Ovary (tissue), 7 donors: ENCODE measurements at regions not wholly inside any gene's neighbourhood (a gene's known extent, or its start where the extent isn't known, plus 50 kb on each side); places are given as distances from the start of the nearest gene placed in this dataset.

Experiments
- DNase-seq, 5 donors: peaks; one replicate each; pipeline ENCODE4 v3.0.0-alpha.2; 2019 to 2020
- H3K27ac ChIP-seq, 2 donors: fragments of 200-600 bp; one replicate each; pipeline versions ENCODE4 v1.5.1 to v1.8.0; 2019 to 2022
- H3K27me3 ChIP-seq: fragments of 200-600 bp; one replicate; pipeline ENCODE4 v1.8.0; 2022
- H3K36me3 ChIP-seq: fragments of 200-600 bp; sonication (generic); one replicate; pipeline ENCODE4 v1.5.1; 2019
- H3K4me1 ChIP-seq: one replicate; pipeline ENCODE4 v1.8.1; 2013; ENCODE audit warnings: mild to moderate bottlenecking, moderate library complexity; ENCODE audit not compliant: insufficient read depth
- H3K4me3 ChIP-seq: fragments of 200-600 bp; sonication (generic); one replicate; pipeline ENCODE4 v1.5.1; 2017
- H3K9me3 ChIP-seq, 2 donors: fragments of 200-600 bp in 1 of 2; sonication (generic) in 1 of 2; one replicate each; pipeline versions ENCODE4 v1.5.1 to v1.8.1; 2013 to 2019; ENCODE audit warnings: mild to moderate bottlenecking in 1 of 2, moderate library complexity in 1 of 2
- EP300 ChIP-seq: sonication (generic); formaldehyde crosslinking; IDR thresholded peaks from one replicate; pipeline ENCODE4 v1.6.1; 2017; ENCODE audit warnings: antibody characterized with exemption
- POLR2A ChIP-seq: fragments of 450-650 bp; IDR thresholded peaks from one replicate; pipeline ENCODE4 v1.6.1; 2017; ENCODE audit warnings: antibody characterized with exemption, mild to moderate bottlenecking, moderate library complexity
- WGBS, 3 donors: extraction: QIAGEN DNeasy Blood & Tissue Kit in 1 of 3; methylation state at CpG; one replicate each; pipeline versions ENCODE4 v1.1.5 to v1.1.7; 2013 to 2017; 5-methylcytosine and 5-hydroxymethylcytosine counted together
- intact Hi-C, 4 donors: fragments of 100-400 bp; cut with DNase I; formaldehyde crosslinking; loops; one replicate each; pipeline versions ENCODE4 v1.11.0 to v1.15.1; 2022 to 2023
- TF ChIP-seq, protein P1 (sequence below), 3 donors: fragments of 450-650 bp in 2 of 3; fragments of 200-600 bp in 1 of 3; IDR thresholded peaks; one replicate each; pipeline versions ENCODE4 v1.5.1 to v1.8.0; 2016 to 2022; ENCODE audit warnings: antibody characterized with exemption in 3 of 3, mild to moderate bottlenecking in 1 of 3
- donor health status: DM: no; HTN: no; CAD: no; lungs with moderate emphysema.
- donor health status: DM: no; HTN: no; CAD: no.
- donor health status: Bipolar disorder and iron deficiency.
- donor health status: DM: no; HTN: no; CAD: no.
- donor health status: DM: yes; HTN: yes; CAD: no.

DNA sequence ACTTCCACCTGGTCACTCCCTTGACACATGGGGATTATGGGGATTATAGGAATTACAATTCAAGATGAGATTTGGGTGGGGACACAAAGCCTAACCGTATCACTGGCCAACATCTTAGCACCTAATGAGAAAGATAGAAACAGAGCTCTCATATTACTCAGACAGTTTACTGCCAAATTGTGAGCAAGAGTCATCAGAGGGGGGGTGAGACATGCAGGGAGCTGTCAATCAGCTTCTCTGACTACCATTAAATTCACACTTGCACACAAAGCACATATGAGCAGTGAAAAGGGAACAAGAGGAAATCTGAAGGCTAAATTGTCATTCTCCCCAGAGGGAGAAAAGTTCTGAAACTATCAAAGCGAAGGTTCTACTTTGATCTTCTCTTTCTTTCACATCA lies 78.1 kb upstream of the GRIN2B start:
- TF ChIP-seq EP300 (no peak), POLR2A (no peak)
- TF ChIP-seq, protein P1, sequence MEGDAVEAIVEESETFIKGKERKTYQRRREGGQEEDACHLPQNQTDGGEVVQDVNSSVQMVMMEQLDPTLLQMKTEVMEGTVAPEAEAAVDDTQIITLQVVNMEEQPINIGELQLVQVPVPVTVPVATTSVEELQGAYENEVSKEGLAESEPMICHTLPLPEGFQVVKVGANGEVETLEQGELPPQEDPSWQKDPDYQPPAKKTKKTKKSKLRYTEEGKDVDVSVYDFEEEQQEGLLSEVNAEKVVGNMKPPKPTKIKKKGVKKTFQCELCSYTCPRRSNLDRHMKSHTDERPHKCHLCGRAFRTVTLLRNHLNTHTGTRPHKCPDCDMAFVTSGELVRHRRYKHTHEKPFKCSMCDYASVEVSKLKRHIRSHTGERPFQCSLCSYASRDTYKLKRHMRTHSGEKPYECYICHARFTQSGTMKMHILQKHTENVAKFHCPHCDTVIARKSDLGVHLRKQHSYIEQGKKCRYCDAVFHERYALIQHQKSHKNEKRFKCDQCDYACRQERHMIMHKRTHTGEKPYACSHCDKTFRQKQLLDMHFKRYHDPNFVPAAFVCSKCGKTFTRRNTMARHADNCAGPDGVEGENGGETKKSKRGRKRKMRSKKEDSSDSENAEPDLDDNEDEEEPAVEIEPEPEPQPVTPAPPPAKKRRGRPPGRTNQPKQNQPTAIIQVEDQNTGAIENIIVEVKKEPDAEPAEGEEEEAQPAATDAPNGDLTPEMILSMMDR (IDR thresholded peaks at IDR 0.05), result no peak
- Histone ChIP-seq H3K4me1 (no peaks in the 10 kb centered on the region), H3K36me3 (no peaks in the 10 kb centered on the region), H3K4me3 (no peak overlapping the region), H3K27ac (no peak overlapping the region), H3K27me3 (no peaks in the 10 kb centered on the region), H3K9me3 (no peaks in the 10 kb centered on the region)
- no peak for DNase-seq
- 71 to 79% (median 78%) methylated on average over 2 of the region's 2 CpGs for WGBS, 3 donors
- intact Hi-C loops, result no loop called here

DNA sequence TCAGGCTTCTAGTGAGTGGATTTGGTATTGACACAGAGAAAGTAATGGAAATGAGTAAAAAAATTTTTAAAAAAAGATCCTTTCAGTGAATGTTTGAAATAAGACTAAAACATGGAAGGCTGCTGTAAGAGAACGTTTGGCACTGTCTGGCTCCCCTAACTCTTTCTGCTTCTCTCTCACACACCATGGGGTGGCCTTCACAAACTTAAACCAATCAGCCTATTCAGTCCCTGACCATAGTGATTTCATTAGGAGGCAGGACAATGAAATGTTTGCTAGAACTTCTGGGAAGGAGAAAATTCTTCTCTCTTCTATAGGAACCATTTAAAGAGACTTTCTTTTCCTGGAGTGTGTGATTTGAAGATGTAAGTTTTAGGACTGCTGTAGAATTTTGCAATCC lies 84.2 kb upstream of the GRIN2B start:
- intact Hi-C loops, result no loop called here
- Histone ChIP-seq H3K27ac (no peak overlapping the region), H3K4me3 (no peak overlapping the region), H3K9me3 (peaks cover 0 to 5% of the 10 kb centered on the region in 2 donors), H3K36me3 (no peaks in the 10 kb centered on the region), H3K27me3 (no peaks in the 10 kb centered on the region), H3K4me1 (no peaks in the 10 kb centered on the region)
- WGBS, 3 donors, result 24 to 49% (median 24%) methylated on average over 1 of the region's 1 CpG
- TF ChIP-seq POLR2A (no peak), EP300 (no peak)
- TF ChIP-seq, protein P1 (IDR thresholded peaks at IDR 0.05), result no peak
- no peak for DNase-seq

DNA sequence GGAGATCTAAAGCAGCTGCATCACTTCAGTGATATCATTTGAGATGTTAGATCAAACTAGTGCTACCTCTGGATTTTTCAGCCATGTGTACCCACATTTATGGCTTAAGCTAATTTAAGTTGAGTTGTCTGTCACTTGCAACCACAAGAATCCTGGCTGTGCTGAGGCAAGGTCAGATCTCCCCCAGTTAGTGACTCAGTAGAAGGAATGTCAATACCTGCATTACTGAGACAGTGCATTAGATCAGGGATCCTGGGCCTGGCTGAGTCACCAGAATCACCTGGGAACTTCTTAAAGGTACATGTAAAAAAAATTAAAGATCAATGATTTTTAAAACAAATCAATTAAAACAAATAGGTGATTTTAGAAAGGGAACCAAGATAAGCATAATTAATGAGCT lies 84.6 kb upstream of the GRIN2B start:
- no peak for DNase-seq
- peaks cover 0 to 5% of the 10 kb centered on the region in 2 donors for H3K9me3 ChIP-seq
- H3K36me3 ChIP-seq, result no peaks in the 10 kb centered on the region
- H3K27me3 ChIP-seq, result no peaks in the 10 kb centered on the region
- intact Hi-C loops, result no loop called here
- no peak overlapping the region for H3K4me3 ChIP-seq
- H3K4me1 ChIP-seq, result no peaks in the 10 kb centered on the region
- H3K27ac ChIP-seq, result no peak overlapping the region
- TF ChIP-seq, protein P1 (IDR thresholded peaks at IDR 0.05), result no peak
- TF ChIP-seq EP300 (no peak), POLR2A (no peak)

DNA sequence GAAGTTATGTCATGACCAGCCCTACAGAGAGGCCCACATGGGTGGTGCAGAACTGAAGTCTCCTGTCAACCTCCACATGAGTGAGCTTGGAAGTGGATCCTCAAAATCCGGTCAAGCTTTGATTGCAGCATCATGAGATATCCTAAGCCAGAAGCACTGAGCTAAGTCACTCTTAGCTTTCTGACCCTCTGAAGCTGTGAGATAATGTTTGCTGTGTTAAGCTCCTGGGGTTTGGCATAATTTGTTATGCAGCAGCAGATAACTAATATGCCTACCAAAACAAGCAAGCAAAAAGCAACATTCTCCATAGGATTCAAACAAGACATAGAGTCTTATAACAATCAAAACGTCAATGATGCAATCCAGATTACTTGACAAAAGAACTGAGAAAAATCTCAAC lies 87.6 kb upstream of the GRIN2B start:
- intact Hi-C loops, result no loop called here
- 85% methylated on average over 2 of the region's 2 CpGs for WGBS, 3 donors
- H3K36me3 ChIP-seq, result no peaks in the 10 kb centered on the region
- TF ChIP-seq, protein P1 (IDR thresholded peaks at IDR 0.05), result no peak
- TF ChIP-seq EP300, result no peak
- no peak for TF ChIP-seq POLR2A
- no peak overlapping the region for H3K27ac ChIP-seq
- H3K9me3 ChIP-seq, result peaks cover 0 to 5% of the 10 kb centered on the region in 2 donors
- H3K4me3 ChIP-seq, result no peak overlapping the region
- no peaks in the 10 kb centered on the region for H3K4me1 ChIP-seq
- H3K27me3 ChIP-seq, result no peaks in the 10 kb centered on the region
- no peak for DNase-seq

DNA sequence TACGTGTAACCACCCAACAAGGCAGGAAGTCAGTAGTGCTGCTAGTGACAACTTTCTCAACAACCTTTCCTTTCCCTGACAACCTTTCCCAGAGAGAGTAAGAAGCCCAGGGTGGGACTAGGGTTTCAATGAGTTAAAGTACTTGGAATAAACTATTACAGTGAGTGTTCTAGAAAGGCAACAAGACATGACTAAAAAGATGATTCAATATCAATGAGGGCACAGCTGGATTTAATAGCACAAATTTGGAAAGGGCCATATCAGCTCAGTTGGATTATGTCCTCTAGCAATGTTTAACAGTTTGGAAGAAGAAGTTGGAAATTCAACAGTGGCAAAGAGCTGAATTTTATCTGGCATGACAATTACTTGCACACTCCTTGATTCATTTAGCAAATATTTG lies 90.4 kb upstream of the GRIN2B start:
- 66 to 71% (median 70%) methylated on average over 1 of the region's 1 CpG for WGBS, 3 donors
- Histone ChIP-seq H3K4me1 (no peaks in the 10 kb centered on the region), H3K9me3 (peaks cover 0 to 5% of the 10 kb centered on the region in 2 donors), H3K27ac (no peak overlapping the region), H3K27me3 (no peaks in the 10 kb centered on the region), H3K4me3 (no peak overlapping the region), H3K36me3 (no peaks in the 10 kb centered on the region)
- TF ChIP-seq POLR2A (no peak), EP300 (no peak)
- TF ChIP-seq, protein P1 (IDR thresholded peaks at IDR 0.05), result no peak
- DNase-seq, result no peak
- intact Hi-C loops, result no loop called here
